HUES6 (cell line): ENCODE measurements at regions not wholly inside any gene's neighbourhood (a gene's known extent, or its start where the extent isn't known, plus 50 kb on each side); places are given as distances from the start of the nearest gene placed in this dataset.

ENCODE experiments used
- H3K27ac ChIP-seq: 2 replicates; pipeline ENCODE4 v1.7.0; 2013; ENCODE audit warnings: low read depth, mild to moderate bottlenecking, low read length, inconsistent platforms
- H3K27me3 ChIP-seq: 2 replicates; pipeline ENCODE4 v1.6.1; 2013; ENCODE audit warnings: low read length; ENCODE audit not compliant: control insufficient read depth, insufficient read depth
- H3K36me3 ChIP-seq: 2 replicates; pipeline ENCODE4 v1.6.1; 2013; ENCODE audit warnings: low read length; ENCODE audit not compliant: control insufficient read depth, insufficient read depth
- H3K4me1 ChIP-seq: 2 replicates; pipeline ENCODE4 v1.6.1; 2013; ENCODE audit warnings: low read length; ENCODE audit not compliant: control insufficient read depth, insufficient read depth
- H3K4me3 ChIP-seq: 2 replicates; pipeline ENCODE4 v1.5.1; 2013; ENCODE audit warnings: low read depth, low read length
- H3K9ac ChIP-seq: one replicate; pipeline ENCODE4 v1.6.1; 2013; ENCODE audit warnings: mild to moderate bottlenecking, low read length
- H3K9me3 ChIP-seq: 2 replicates; pipeline ENCODE4 v1.6.1; 2013; ENCODE audit warnings: low read depth, low read length; ENCODE audit not compliant: control insufficient read depth, insufficient read depth

DNA sequence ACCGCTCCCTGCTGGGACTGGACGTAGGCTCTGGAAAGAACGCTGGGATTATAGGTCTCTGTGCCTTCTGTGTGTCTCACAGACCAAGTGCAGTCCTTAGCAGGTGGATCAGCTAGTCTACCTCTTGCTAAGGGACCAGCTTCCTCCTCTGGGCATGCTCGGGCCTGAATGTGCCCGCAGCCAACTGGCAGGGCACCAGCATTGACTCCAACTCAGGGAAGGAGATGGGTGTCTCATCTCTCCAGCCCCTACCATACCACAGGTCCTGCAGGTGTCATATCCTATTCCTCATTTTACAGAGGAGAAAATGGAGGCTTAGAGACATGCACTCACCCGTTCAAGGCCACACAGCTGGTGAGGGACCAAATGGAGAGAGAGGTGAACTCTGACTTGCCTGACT lies 340.2 kb downstream of the PTPRU start:
- no peaks in the 10 kb centered on the region for H3K36me3 ChIP-seq
- H3K9ac ChIP-seq: no peak overlapping the region
- H3K27me3 ChIP-seq: no peaks in the 10 kb centered on the region
- no peak overlapping the region for H3K4me3 ChIP-seq
- H3K27ac ChIP-seq: no peak overlapping the region
- no peaks in the 10 kb centered on the region for H3K9me3 ChIP-seq
- 0 out of 2 replicates have a peak, but pooled peaks cover 3% of the 10 kb centered on the region for H3K4me1 ChIP-seq

DNA sequence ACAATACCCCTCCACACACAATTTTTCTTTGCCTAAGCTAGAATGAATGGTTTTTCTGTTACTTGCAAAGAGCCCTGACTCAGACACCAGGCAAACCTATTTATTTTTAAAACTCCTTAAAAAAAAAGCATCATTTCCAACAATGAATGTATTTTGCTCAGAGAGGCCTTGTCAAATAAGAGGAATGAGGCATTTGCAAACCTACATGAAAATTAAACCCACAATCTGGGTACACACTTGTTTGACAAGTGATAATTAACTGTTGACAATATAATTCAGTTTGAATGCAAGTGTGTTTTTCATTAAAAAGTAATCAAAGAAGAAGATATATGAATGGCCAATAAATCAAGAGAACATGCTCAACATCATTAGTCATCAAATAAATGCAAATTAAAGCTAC lies 339.5 kb downstream of the PTPRU start:
- no peaks in the 10 kb centered on the region for H3K9me3 ChIP-seq
- H3K36me3 ChIP-seq: no peaks in the 10 kb centered on the region
- no peak overlapping the region for H3K4me3 ChIP-seq
- H3K27ac ChIP-seq: no peak overlapping the region
- H3K9ac ChIP-seq: no peak overlapping the region
- no peaks in the 10 kb centered on the region for H3K27me3 ChIP-seq
- H3K4me1 ChIP-seq: 0 out of 2 replicates have a peak, but pooled peaks cover 3% of the 10 kb centered on the region

DNA sequence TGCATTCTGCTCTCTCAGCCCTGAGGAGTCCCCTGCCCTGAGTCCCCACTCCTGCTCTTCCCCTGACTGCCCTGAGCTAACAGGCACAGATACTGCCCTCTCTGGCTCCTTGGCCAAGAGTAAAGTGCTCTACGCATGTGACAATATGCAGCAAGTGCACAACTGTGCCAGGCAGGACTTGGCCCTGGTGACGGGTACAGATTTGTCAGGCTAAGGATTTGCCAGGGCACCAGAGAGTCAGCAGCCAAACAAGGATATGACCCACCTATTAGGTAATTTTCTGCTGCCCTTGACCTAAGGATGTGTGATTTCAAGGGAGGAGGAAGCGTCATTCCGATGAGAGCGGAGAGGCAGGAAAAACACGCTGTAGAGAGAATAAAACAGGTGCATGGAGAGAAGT lies 339.0 kb downstream of the PTPRU start:
- H3K4me3 ChIP-seq: no peak overlapping the region
- no peaks in the 10 kb centered on the region for H3K9me3 ChIP-seq
- H3K4me1 ChIP-seq: 0 out of 2 replicates have a peak, but pooled peaks cover 3% of the 10 kb centered on the region
- H3K27ac ChIP-seq: no peak overlapping the region
- no peak overlapping the region for H3K9ac ChIP-seq
- no peaks in the 10 kb centered on the region for H3K36me3 ChIP-seq
- no peaks in the 10 kb centered on the region for H3K27me3 ChIP-seq

DNA sequence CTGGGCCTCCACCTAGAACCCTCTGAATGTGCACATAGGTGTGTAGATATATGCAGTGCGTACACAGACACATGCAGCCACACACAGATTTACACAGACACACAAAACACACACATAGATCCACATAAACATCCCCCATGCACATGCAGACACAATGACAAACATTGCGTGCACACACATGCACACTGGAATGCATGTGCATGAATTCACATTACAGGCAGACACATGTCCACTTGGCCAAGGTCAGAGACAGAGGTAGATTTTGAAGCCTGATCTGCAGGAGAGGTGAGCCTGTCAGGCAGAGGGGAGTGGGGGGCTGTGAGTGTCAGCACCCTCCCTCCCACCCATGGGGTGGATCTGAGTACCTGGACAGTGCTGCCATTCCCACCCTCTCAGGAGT lies 338.5 kb downstream of the PTPRU start:
- Histone ChIP-seq H3K9ac (no peak overlapping the region), H3K4me1 (0 out of 2 replicates have a peak, but pooled peaks cover 3% of the 10 kb centered on the region), H3K9me3 (no peaks in the 10 kb centered on the region), H3K27me3 (no peaks in the 10 kb centered on the region), H3K36me3 (no peaks in the 10 kb centered on the region), H3K27ac (no peak overlapping the region), H3K4me3 (no peak overlapping the region)

DNA sequence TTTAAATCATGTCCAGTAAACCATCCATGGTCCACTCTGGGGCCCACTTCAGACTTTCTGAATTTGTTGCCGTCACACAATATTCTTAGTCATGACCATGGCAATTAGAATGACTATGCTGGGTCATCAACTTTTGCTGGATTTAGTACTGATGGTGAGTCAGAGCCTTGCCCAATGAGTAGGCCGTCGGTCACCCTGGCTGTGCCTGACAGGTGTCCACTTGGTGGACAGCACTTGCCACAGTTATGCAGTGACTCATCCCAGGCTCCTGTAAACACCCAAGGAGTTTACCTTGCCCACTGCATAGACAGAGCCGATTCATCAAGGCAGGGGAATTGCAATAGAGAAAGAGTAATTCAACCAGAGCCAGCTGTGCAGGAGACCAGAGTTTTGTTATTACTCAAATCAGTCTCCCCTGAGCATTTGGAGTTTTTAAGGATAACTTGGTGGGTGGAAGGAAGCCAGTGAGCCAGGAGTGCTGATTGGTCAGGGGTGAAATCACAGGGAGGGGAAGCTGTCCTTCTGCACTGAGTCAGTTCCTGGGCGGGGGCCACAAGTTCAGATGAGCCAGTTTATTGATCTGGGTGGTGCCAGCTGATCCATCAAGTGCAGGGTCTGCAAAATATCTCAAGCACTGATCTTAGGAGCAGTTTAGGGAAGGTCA lies 333.8 kb downstream of the PTPRU start:
- Histone ChIP-seq H3K36me3 (no peaks in the 10 kb centered on the region), H3K4me3 (no peak overlapping the region), H3K27ac (no peak overlapping the region), H3K9ac (no peak overlapping the region), H3K4me1 (no peaks in the 10 kb centered on the region), H3K27me3 (no peaks in the 10 kb centered on the region), H3K9me3 (peaks cover 34% of the 10 kb centered on the region)

DNA sequence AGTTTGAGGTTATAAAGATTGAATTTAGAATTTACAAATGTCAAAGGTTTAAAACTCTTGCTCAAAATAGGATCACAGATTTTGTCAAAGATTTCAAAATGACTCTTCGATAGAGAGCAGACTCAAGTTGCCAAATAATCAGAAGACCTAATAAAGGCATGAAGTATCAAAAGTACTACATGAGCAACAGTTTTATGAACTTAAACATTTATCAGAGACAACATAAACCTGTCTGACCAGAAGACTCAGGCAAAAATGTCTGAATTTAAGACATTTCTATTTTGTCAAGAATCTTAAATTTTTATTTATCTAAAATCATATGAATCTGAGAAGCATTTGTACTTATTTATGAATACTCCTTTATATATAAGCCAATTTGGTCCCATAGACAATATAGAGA lies 330.9 kb downstream of the PTPRU start:
- H3K27ac ChIP-seq: no peak overlapping the region
- no peak overlapping the region for H3K4me3 ChIP-seq
- no peaks in the 10 kb centered on the region for H3K36me3 ChIP-seq
- H3K27me3 ChIP-seq: no peaks in the 10 kb centered on the region
- peaks cover 62% of the 10 kb centered on the region for H3K9me3 ChIP-seq
- H3K4me1 ChIP-seq: no peaks in the 10 kb centered on the region
- no peak overlapping the region for H3K9ac ChIP-seq

DNA sequence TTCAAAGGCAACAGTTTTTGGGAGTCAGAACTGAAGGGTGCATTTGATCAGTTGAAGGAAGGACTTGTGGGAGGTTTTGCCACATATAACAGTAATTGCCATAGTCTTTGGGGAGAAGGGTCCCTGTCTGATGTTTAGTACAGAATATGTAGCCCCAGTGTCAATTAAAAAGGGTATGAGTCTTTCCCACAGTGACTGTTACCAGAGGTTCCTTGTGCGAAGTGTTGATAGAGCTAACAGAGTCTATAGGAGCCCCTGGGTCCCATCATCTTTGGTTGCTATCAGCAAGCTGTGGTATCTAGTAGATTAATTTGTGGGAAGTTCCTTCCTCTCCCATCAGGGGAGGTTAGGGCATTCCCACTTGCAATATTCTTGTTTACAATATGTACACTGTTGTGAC lies 329.2 kb downstream of the PTPRU start:
- H3K4me3 ChIP-seq: no peak overlapping the region
- no peak overlapping the region for H3K9ac ChIP-seq
- no peaks in the 10 kb centered on the region for H3K36me3 ChIP-seq
- no peaks in the 10 kb centered on the region for H3K27me3 ChIP-seq
- no peaks in the 10 kb centered on the region for H3K4me1 ChIP-seq
- no peak overlapping the region for H3K27ac ChIP-seq
- H3K9me3 ChIP-seq: peaks cover 71% of the 10 kb centered on the region

DNA sequence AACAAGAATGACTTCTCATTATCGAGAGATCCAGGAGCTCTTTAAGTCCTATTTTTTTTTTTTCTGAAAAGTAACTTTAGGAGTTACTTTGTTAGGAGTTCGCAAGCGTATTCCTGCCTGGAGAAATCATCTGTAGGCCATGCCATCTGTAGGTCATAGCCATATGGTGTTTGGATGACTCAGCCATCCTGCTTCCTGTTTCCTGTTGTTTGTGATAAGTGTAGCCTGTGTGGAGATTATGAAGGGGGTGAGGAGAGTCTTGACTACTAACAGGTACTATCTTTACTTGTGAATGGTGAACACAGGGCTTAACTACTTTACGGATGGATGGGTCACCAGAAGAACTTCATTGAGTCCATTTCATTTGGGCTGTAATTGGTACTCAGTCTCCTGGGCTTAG lies 327.2 kb downstream of the PTPRU start:
- peaks cover 66% of the 10 kb centered on the region for H3K9me3 ChIP-seq
- no peaks in the 10 kb centered on the region for H3K36me3 ChIP-seq
- no peak overlapping the region for H3K4me3 ChIP-seq
- no peaks in the 10 kb centered on the region for H3K4me1 ChIP-seq
- H3K27me3 ChIP-seq: no peaks in the 10 kb centered on the region
- H3K27ac ChIP-seq: no peak overlapping the region
- no peak overlapping the region for H3K9ac ChIP-seq

DNA sequence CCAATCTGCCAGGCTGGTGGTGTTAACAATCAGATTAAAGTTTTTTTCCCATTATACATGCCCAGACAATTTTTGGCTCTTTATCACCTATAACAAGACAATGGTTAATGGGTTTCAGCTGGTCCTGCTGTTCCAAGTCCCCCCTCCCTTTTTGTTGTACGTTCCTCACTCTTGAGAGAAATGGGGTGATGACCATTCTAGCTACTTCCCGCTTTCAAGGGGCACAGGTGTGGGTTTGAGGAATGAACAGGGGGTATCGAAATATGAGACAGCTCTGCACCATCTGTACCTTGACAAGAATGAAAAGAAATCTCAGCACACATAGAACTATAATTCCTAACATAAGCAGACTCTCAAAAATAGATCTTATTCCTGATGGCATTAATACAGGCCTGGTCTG lies 326.8 kb downstream of the PTPRU start:
- no peak overlapping the region for H3K27ac ChIP-seq
- peaks cover 64% of the 10 kb centered on the region for H3K9me3 ChIP-seq
- no peaks in the 10 kb centered on the region for H3K36me3 ChIP-seq
- no peak overlapping the region for H3K9ac ChIP-seq
- H3K27me3 ChIP-seq: no peaks in the 10 kb centered on the region
- H3K4me1 ChIP-seq: no peaks in the 10 kb centered on the region
- H3K4me3 ChIP-seq: no peak overlapping the region

DNA sequence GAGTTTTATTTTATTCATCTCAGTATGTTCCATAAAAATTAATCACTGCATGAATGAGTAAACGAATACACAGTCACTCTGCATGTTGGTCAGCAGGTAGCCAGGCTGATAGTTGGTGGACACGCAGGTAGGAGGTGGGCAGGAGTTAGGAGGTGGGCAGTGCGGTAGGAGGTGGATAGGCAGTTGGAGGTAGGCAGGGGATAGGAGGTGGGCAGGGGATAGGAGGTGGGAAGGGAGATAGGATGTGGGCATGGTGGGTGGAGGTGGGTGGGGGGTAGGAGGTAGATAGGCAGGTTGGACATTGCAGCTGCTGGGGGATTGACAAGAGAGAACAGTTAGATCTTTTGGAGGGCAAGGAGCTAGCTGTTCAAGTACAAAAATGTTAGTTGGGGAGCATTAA lies 322.7 kb downstream of the PTPRU start:
- peaks cover 27% of the 10 kb centered on the region for H3K9me3 ChIP-seq
- H3K4me3 ChIP-seq: no peak overlapping the region
- H3K36me3 ChIP-seq: no peaks in the 10 kb centered on the region
- no peak overlapping the region for H3K9ac ChIP-seq
- H3K4me1 ChIP-seq: no peaks in the 10 kb centered on the region
- H3K27ac ChIP-seq: no peak overlapping the region
- no peaks in the 10 kb centered on the region for H3K27me3 ChIP-seq

DNA sequence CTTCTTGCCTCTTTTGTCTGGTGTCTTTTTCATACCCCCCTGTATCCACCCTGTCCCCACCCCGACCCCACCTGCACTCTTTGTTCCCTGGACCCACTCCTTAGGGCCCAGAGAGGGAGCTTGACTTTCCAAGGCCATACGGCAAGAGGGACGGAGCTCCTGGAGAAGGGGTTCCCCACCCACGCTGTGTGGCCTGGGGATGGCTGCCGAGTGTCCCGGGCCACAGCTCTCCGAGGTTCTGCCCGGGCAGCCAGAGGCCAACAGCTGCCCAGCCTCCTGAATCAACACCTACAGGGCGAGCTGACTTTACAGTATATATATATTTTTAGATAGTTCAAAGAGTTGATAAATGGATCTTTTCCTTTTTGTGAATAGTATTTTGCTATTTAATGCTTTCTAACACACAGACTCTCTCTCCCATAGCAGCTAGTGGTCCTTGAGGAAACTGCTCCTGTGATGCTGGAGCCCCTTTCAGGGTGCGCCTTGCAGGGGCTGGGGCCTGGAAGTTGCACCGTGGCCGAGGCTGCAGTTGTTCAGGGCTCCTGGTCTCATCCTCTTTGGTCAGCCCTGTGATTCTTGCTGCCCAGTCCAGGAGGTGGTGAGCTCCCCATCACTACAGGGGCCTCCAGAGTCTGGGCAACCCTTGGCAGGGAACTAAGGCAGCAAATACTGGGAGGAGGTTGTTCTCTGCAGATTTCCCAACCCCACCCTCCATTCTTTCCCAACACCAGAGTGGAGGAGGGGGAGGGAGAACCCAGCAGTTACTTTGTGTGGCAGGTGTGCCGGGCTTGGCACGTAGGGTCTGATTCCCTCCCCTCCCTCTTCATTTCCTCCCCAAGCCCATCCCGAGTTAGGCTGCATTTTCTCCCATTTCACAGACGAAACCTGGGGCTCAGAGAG lies 321.6 kb downstream of the PTPRU start:
- no peak overlapping the region for H3K9ac ChIP-seq
- H3K4me3 ChIP-seq: no peak overlapping the region
- H3K36me3 ChIP-seq: no peaks in the 10 kb centered on the region
- H3K27me3 ChIP-seq: no peaks in the 10 kb centered on the region
- H3K4me1 ChIP-seq: no peaks in the 10 kb centered on the region
- H3K27ac ChIP-seq: no peak overlapping the region
- H3K9me3 ChIP-seq: peaks cover 16% of the 10 kb centered on the region
